Panc1 (cell line): ENCODE measurements at regions not wholly inside any gene's neighbourhood (a gene's known extent, or its start where the extent isn't known, plus 50 kb on each side); places are given as distances from the start of the nearest gene placed in this dataset.

Experiments used
- ATAC-seq: fragments of 200-7000 bp; cut with Tn5 transposase; 2 replicates; pipeline ENCODE4 v1.9.1; 2020; ENCODE audit warnings: mild to moderate bottlenecking, moderate library complexity
- BruUV-seq: library from RNA; stranded (reverse); fragments of 400-500 nt; replicated peaks from 2 replicates; lab custom pipeline; 2021; lab: Mats Ljungman, UMichigan
- CTCF ChIA-PET: fragments of 300-600 bp; sonication (Branson Sonifier 250); formaldehyde crosslinking; loops from one replicate; lab custom pipeline; 2022; ENCODE audit warnings: antibody characterized with exemption; lab: Charles Lee
- POLR2A ChIA-PET: fragments of 300-600 bp; sonication (Branson Sonifier 250); formaldehyde crosslinking; loops from one replicate; lab custom pipeline; 2022; ENCODE audit warnings: antibody characterized with exemption; lab: Charles Lee
- DNase-seq: peaks from one replicate; pipeline ENCODE4 v3.0.0-alpha.2; 2010; ENCODE audit warnings: low read depth, low spot score
- H3K27ac ChIP-seq: 2 replicates; pipeline ENCODE4 v1.5.1; 2011; ENCODE audit warnings: mild to moderate bottlenecking, low read length, inconsistent platforms
- H3K27me3 ChIP-seq: fragments of 200-500 bp; sonication (Bioruptor generic); 2 replicates; pipeline ENCODE4 v1.6.0; 2014; ENCODE audit warnings: low read length, inconsistent platforms; ENCODE audit not compliant: control insufficient read depth, insufficient read depth
- H3K36me3 ChIP-seq: fragments of 200-500 bp; sonication (Bioruptor generic); 2 replicates; pipeline ENCODE4 v1.5.1; 2014; ENCODE audit warnings: inconsistent platforms, mild to moderate bottlenecking, low read length, moderate library complexity; ENCODE audit not compliant: control insufficient read depth, insufficient read depth
- H3K4me1 ChIP-seq: 2 replicates; pipeline ENCODE4 v1.5.1; 2011; ENCODE audit warnings: inconsistent platforms, mild to moderate bottlenecking, low read length, moderate library complexity; ENCODE audit not compliant: control insufficient read depth, insufficient read depth
- H3K4me3 ChIP-seq, 2 experiments: 2 replicates each; pipeline ENCODE4 v1.5.1; 2011 to 2012; ENCODE audit warnings: low read depth in 2 of 2, low read length in 2 of 2, mild to moderate bottlenecking in 2 of 2, inconsistent platforms in 1 of 2, moderate library complexity in 1 of 2
- H3K9me3 ChIP-seq: fragments of 200-500 bp; sonication (Bioruptor generic); 2 replicates; pipeline ENCODE4 v1.5.1; 2014; ENCODE audit warnings: low read depth, mild to moderate bottlenecking, inconsistent platforms, low read length, moderate library complexity; ENCODE audit not compliant: control insufficient read depth, insufficient read depth
- POLR2AphosphoS5 ChIP-seq: IDR thresholded peaks from 2 replicates; pipeline ENCODE4 v1.6.1; 2012; ENCODE audit warnings: mild to moderate bottlenecking, low read depth, low read length, moderate library complexity
- SIN3A ChIP-seq: IDR thresholded peaks from 2 replicates; pipeline ENCODE4 v1.6.1; 2012; ENCODE audit warnings: low read depth, mild to moderate bottlenecking, low read length, moderate library complexity, borderline replicate concordance; ENCODE audit not compliant: insufficient read depth
- TCF7L2 ChIP-seq: IDR thresholded peaks from 2 replicates; pipeline ENCODE4 v1.6.1; 2011; ENCODE audit warnings: mild to moderate bottlenecking, low read depth, low read length, inconsistent platforms
- in situ Hi-C: cut with HindIII; loops from 2 replicates; pipeline ENCODE4 v1.10.0; 2016; ENCODE audit warnings: low sequenced_read_pairs, low pct_unique_long_range_greater_than_20kb
- intact Hi-C: fragments of 100-400 bp; cut with micrococcal nuclease; formaldehyde crosslinking; loops from one replicate; pipeline ENCODE4 v1.10.0; 2022; ENCODE audit not compliant: unreplicated experiment
- TF ChIP-seq, protein P1 (sequence below), 2 experiments: IDR thresholded peaks; 2 replicates each; pipeline ENCODE4 v1.6.1; 2011 to 2012; ENCODE audit warnings: low read depth in 2 of 2, control low read depth in 1 of 2, low read length in 1 of 2, mild to moderate bottlenecking in 1 of 2, moderate library complexity in 1 of 2; ENCODE audit not compliant: insufficient read depth in 1 of 2
- TF ChIP-seq, protein P2 (sequence below): fragments of 450-650 bp; IDR thresholded peaks from 2 replicates; pipeline ENCODE4 v1.5.1; 2017; ENCODE audit warnings: mild to moderate bottlenecking

DNA sequence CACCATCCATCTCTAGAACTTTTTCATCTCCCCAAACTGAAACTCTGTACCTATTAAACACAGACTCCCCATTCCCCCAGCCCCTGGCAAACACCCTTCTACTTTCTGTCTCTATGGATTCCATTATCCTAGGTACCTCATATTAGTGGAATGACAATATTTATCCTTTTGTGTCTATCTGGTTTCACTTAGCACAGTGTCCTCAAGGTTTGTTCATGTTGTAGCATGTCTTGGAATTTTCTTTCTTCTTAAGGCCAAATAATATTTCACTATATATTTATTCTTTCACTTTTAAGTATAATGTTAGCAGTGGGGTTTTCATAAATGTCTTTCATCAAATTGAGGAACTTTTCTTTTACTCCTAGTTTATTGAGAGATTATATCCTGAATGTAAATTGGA, 56.8 kb upstream of the DSP start:
- BruUV-seq: no TSS peak
- intact Hi-C loops (no loop called here), in situ Hi-C loops (no loop called here)
- Histone ChIP-seq H3K27me3 (peaks cover 5% of the 10 kb centered on the region; the same call in 1 of the 2 replicates), H3K36me3 (no peaks in the 10 kb centered on the region), H3K27ac (no peak overlapping the region), H3K9me3 (no peaks in the 10 kb centered on the region), H3K4me3 (no peak overlapping the region), H3K4me1 (no peaks in the 10 kb centered on the region)
- no peak for TF ChIP-seq TCF7L2
- ATAC-seq (no peak), DNase-seq (no peak)
- POLR2A ChIA-PET: no interaction called here
- CTCF ChIA-PET: no interaction called here

DNA sequence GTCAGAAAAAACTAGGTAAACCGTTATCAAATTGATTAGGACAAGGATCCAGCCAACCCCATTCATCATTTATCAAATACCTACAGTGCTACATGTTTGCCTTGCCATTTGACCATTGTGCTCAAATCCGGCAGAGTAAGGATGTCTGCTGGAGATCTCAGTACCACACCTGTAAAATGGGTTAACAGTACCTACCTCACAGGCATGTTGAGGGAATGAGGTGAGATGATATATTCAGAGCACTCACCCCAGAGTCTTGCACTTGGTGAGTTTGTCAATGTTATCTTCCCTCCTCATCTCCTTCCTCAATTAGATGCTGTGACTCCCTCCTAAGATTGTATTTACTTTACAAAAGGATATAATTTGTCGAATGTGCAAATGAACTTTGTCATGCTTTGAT, 54.5 kb upstream of the DSP start:
- peaks cover 11% of the 10 kb centered on the region; the same call in 1 of the 2 replicates for H3K27me3 ChIP-seq
- DNase-seq: no peak
- no TSS peak for BruUV-seq
- TF ChIP-seq POLR2AphosphoS5 (no peak), SIN3A (no peak), TCF7L2 (no peak)
- TF ChIP-seq, protein P1, sequence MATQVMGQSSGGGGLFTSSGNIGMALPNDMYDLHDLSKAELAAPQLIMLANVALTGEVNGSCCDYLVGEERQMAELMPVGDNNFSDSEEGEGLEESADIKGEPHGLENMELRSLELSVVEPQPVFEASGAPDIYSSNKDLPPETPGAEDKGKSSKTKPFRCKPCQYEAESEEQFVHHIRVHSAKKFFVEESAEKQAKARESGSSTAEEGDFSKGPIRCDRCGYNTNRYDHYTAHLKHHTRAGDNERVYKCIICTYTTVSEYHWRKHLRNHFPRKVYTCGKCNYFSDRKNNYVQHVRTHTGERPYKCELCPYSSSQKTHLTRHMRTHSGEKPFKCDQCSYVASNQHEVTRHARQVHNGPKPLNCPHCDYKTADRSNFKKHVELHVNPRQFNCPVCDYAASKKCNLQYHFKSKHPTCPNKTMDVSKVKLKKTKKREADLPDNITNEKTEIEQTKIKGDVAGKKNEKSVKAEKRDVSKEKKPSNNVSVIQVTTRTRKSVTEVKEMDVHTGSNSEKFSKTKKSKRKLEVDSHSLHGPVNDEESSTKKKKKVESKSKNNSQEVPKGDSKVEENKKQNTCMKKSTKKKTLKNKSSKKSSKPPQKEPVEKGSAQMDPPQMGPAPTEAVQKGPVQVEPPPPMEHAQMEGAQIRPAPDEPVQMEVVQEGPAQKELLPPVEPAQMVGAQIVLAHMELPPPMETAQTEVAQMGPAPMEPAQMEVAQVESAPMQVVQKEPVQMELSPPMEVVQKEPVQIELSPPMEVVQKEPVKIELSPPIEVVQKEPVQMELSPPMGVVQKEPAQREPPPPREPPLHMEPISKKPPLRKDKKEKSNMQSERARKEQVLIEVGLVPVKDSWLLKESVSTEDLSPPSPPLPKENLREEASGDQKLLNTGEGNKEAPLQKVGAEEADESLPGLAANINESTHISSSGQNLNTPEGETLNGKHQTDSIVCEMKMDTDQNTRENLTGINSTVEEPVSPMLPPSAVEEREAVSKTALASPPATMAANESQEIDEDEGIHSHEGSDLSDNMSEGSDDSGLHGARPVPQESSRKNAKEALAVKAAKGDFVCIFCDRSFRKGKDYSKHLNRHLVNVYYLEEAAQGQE (IDR thresholded peaks at IDR 0.05; ENCODE audit: insufficient read depth in 1 of 2, low read depth in 2 of 2, low read length in 1 of 2): no peak
- TF ChIP-seq, protein P2, sequence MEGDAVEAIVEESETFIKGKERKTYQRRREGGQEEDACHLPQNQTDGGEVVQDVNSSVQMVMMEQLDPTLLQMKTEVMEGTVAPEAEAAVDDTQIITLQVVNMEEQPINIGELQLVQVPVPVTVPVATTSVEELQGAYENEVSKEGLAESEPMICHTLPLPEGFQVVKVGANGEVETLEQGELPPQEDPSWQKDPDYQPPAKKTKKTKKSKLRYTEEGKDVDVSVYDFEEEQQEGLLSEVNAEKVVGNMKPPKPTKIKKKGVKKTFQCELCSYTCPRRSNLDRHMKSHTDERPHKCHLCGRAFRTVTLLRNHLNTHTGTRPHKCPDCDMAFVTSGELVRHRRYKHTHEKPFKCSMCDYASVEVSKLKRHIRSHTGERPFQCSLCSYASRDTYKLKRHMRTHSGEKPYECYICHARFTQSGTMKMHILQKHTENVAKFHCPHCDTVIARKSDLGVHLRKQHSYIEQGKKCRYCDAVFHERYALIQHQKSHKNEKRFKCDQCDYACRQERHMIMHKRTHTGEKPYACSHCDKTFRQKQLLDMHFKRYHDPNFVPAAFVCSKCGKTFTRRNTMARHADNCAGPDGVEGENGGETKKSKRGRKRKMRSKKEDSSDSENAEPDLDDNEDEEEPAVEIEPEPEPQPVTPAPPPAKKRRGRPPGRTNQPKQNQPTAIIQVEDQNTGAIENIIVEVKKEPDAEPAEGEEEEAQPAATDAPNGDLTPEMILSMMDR: no peak
- intact Hi-C loops: no loop called here
- in situ Hi-C loops: no loop called here
- no peaks in the 10 kb centered on the region for H3K4me1 ChIP-seq
- ChIA-PET CTCF (no interaction called here), POLR2A (no interaction called here)
- ATAC-seq: no peak
- no peak overlapping the region for H3K4me3 ChIP-seq
- H3K9me3 ChIP-seq: no peaks in the 10 kb centered on the region
- no peak overlapping the region for H3K27ac ChIP-seq
- H3K36me3 ChIP-seq: no peaks in the 10 kb centered on the region

DNA sequence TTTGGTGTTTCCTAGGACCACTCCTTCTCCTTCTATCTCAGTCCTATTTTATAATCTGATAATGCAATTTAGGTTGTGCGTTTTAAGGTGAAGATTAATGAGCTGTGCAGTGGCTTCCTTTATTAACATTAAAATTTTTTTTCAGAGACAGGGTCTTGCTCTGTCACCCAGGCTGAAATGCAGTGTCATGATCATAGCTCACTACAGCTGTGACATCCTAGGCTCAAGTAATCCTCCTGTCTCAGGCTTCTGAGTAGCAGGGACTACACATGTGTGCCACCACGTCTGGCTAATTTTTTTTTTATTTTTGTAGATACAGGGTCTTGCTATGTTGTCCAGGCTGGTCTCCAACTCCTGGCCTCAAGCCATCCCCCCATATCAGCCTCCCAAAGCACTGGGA, 53.0 kb upstream of the DSP start:
- intact Hi-C loops (no loop called here), in situ Hi-C loops (no loop called here)
- no peak for TF ChIP-seq TCF7L2
- no peak for TF ChIP-seq POLR2AphosphoS5
- TF ChIP-seq, protein P2: no peak
- no peak for TF ChIP-seq SIN3A
- TF ChIP-seq, protein P1 (IDR thresholded peaks at IDR 0.05; ENCODE audit: insufficient read depth in 1 of 2, low read depth in 2 of 2, low read length in 1 of 2): no peak
- Histone ChIP-seq H3K9me3 (no peaks in the 10 kb centered on the region), H3K27ac (no peak overlapping the region), H3K4me3 (no peak overlapping the region), H3K36me3 (no peaks in the 10 kb centered on the region), H3K4me1 (no peaks in the 10 kb centered on the region), H3K27me3 (peaks cover 11% of the 10 kb centered on the region; the same call in 1 of the 2 replicates)
- no peak for DNase-seq
- POLR2A ChIA-PET: no interaction called here
- ATAC-seq: no peak
- CTCF ChIA-PET: interaction anchor here (0.8 kb wide), 1 partner anchor 57 kb away, joined by 4 read pairs; no protein-coding TSS in a partner anchor
- no TSS peak for BruUV-seq
